NCI-H1930 (cell line): ENCODE measurements at regions not wholly inside any gene's neighbourhood (a gene's known extent, or its start where the extent isn't known, plus 50 kb on each side); places are given as distances from the start of the nearest gene placed in this dataset.

ENCODE experiments used
- DNase-seq, 2 experiments: peaks; one replicate each; lab custom pipeline; 2025; lab: John Stamatoyannopoulos, UW

- no peak for DNase-seq
Measured at GRCh38 chr2:138440759-138441158, 60.8 kb upstream of the SPOPL start.

- DNase-seq: no peak
Measured at GRCh38 chr2:138441916-138442315, 59.7 kb upstream of the SPOPL start.

- no peak for DNase-seq
Measured at GRCh38 chr2:138444411-138444810, 57.2 kb upstream of the SPOPL start.

GRCh38 chr2:138445227-138445626 lies 56.3 kb upstream of the SPOPL start:
- no peak for DNase-seq

GRCh38 chr2:138446043-138446442 lies 55.5 kb upstream of the SPOPL start:
- DNase-seq: no peak

- DNase-seq: no peak
Measured at GRCh38 chr2:138447889-138448570, 53.5 kb upstream of the SPOPL start.
